ENCODE measurements at regions not wholly inside any gene's neighbourhood (a gene's known extent, or its start where the extent isn't known, plus 50 kb on each side); places are given as distances from the start of the nearest gene placed in this dataset.

DNA sequence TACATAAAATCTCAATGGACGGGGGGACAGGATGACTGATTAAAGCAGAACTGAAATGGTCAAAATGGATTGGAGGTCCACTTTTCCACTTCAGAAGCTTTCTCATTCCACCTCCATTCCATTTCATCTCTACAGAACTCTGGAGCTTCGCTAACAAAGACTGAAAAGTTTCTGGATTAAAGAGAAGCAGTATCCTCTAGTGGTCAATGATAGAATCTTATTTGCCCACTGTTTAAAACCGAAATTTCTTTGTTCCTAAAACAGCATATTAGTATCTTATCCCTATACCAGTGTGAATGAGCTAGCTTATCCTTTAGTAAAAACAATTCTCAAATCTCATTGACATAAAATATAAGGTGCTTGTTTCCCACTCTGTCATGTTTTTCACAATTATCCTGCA is 890.6 kb downstream of the KCNT2 start:
- TF ChIP-seq POLR2A (conservative IDR thresholded peaks at IDR 0.05) = no peak
- no peak for TF ChIP-seq RAD51 (IDR thresholded peaks at IDR 0.05; ENCODE audit: borderline replicate concordance, low read depth)
- no peak for TF ChIP-seq U2AF1 (optimal IDR thresholded peaks at IDR 0.05; ENCODE audit: low read depth, low read length)
- no peak for TF ChIP-seq MTA2 (IDR thresholded peaks at IDR 0.05; ENCODE audit: low read depth)
- no peak for TF ChIP-seq CHD2 (IDR thresholded peaks at IDR 0.05; ENCODE audit: low read depth, low read length)
- no peak for TF ChIP-seq SAFB2 (IDR thresholded peaks at IDR 0.05; ENCODE audit: borderline replicate concordance, low read depth, low read length, severe bottlenecking)
- TF ChIP-seq EZH2 (IDR thresholded peaks at IDR 0.05; ENCODE audit: borderline replicate concordance, low read depth, low read length) = no peak
- TF ChIP-seq ATF3 (IDR thresholded peaks at IDR 0.05) = no peak
- no peak for TF ChIP-seq ATF3 (CRISPR knock-in tag; conservative IDR thresholded peaks at IDR 0.05)
- TF ChIP-seq, protein P1, sequence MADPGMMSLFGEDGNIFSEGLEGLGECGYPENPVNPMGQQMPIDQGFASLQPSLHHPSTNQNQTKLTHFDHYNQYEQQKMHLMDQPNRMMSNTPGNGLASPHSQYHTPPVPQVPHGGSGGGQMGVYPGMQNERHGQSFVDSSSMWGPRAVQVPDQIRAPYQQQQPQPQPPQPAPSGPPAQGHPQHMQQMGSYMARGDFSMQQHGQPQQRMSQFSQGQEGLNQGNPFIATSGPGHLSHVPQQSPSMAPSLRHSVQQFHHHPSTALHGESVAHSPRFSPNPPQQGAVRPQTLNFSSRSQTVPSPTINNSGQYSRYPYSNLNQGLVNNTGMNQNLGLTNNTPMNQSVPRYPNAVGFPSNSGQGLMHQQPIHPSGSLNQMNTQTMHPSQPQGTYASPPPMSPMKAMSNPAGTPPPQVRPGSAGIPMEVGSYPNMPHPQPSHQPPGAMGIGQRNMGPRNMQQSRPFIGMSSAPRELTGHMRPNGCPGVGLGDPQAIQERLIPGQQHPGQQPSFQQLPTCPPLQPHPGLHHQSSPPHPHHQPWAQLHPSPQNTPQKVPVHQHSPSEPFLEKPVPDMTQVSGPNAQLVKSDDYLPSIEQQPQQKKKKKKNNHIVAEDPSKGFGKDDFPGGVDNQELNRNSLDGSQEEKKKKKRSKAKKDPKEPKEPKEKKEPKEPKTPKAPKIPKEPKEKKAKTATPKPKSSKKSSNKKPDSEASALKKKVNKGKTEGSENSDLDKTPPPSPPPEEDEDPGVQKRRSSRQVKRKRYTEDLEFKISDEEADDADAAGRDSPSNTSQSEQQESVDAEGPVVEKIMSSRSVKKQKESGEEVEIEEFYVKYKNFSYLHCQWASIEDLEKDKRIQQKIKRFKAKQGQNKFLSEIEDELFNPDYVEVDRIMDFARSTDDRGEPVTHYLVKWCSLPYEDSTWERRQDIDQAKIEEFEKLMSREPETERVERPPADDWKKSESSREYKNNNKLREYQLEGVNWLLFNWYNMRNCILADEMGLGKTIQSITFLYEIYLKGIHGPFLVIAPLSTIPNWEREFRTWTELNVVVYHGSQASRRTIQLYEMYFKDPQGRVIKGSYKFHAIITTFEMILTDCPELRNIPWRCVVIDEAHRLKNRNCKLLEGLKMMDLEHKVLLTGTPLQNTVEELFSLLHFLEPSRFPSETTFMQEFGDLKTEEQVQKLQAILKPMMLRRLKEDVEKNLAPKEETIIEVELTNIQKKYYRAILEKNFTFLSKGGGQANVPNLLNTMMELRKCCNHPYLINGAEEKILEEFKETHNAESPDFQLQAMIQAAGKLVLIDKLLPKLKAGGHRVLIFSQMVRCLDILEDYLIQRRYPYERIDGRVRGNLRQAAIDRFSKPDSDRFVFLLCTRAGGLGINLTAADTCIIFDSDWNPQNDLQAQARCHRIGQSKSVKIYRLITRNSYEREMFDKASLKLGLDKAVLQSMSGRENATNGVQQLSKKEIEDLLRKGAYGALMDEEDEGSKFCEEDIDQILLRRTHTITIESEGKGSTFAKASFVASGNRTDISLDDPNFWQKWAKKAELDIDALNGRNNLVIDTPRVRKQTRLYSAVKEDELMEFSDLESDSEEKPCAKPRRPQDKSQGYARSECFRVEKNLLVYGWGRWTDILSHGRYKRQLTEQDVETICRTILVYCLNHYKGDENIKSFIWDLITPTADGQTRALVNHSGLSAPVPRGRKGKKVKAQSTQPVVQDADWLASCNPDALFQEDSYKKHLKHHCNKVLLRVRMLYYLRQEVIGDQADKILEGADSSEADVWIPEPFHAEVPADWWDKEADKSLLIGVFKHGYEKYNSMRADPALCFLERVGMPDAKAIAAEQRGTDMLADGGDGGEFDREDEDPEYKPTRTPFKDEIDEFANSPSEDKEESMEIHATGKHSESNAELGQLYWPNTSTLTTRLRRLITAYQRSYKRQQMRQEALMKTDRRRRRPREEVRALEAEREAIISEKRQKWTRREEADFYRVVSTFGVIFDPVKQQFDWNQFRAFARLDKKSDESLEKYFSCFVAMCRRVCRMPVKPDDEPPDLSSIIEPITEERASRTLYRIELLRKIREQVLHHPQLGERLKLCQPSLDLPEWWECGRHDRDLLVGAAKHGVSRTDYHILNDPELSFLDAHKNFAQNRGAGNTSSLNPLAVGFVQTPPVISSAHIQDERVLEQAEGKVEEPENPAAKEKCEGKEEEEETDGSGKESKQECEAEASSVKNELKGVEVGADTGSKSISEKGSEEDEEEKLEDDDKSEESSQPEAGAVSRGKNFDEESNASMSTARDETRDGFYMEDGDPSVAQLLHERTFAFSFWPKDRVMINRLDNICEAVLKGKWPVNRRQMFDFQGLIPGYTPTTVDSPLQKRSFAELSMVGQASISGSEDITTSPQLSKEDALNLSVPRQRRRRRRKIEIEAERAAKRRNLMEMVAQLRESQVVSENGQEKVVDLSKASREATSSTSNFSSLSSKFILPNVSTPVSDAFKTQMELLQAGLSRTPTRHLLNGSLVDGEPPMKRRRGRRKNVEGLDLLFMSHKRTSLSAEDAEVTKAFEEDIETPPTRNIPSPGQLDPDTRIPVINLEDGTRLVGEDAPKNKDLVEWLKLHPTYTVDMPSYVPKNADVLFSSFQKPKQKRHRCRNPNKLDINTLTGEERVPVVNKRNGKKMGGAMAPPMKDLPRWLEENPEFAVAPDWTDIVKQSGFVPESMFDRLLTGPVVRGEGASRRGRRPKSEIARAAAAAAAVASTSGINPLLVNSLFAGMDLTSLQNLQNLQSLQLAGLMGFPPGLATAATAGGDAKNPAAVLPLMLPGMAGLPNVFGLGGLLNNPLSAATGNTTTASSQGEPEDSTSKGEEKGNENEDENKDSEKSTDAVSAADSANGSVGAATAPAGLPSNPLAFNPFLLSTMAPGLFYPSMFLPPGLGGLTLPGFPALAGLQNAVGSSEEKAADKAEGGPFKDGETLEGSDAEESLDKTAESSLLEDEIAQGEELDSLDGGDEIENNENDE (IDR thresholded peaks at IDR 0.05; ENCODE audit: low read depth, low read length) = no peak

All from K562 (cell line).